ENCODE measurements at regions not wholly inside any gene's neighbourhood (a gene's known extent, or its start where the extent isn't known, plus 50 kb on each side); places are given as distances from the start of the nearest gene placed in this dataset.

- no peak for TF ChIP-seq CTCF (IDR thresholded peaks at IDR 0.05)
- no peak for TF ChIP-seq POLR2A (IDR thresholded peaks at IDR 0.05)
Observed at GRCh38 chr6:90676516-90677300, 89.8 kb upstream of the MAP3K7 start.

Measured in thyroid gland (tissue), 4 donors.